Fibroblast of lung (primary cell): ENCODE measurements at regions not wholly inside any gene's neighbourhood (a gene's known extent, or its start where the extent isn't known, plus 50 kb on each side); places are given as distances from the start of the nearest gene placed in this dataset.
"Not testable (repeated sequence)": the region's sequence is repeated elsewhere in the genome, so short reads cannot be mapped to it uniquely, and the experiment has no call there.

Experiments
- CTCF ChIP-seq, 2 donors: IDR thresholded peaks in 1 of 2; conservative IDR thresholded peaks in 1 of 2; 1 replicate in 1 of 2; 2 replicates in 1 of 2; pipeline ENCODE4 v1.5.1; 2011 to 2012; ENCODE audit warnings: low read length in 2 of 2, control low read depth in 1 of 2, inconsistent platforms in 1 of 2, low read depth in 1 of 2, mild to moderate bottlenecking in 1 of 2
- EZH2 ChIP-seq: IDR thresholded peaks from 2 replicates; pipeline ENCODE4 v1.5.1; 2012; ENCODE audit warnings: low read length, control low read depth, mild to moderate bottlenecking; ENCODE audit errors: missing control alignments

GRCh38 chr6:58128549-58128948 lies 811.1 kb downstream of the PRIM2 start:
- not testable (repeated sequence) for TF ChIP-seq CTCF (conservative IDR thresholded peaks at IDR 0.05 in 1 of 2, IDR thresholded peaks at IDR 0.05 in 1 of 2; ENCODE audit: low read depth in 1 of 2, low read length in 2 of 2); EZH2
